Type B pancreatic cell (in vitro differentiated cells): ENCODE measurements at regions not wholly inside any gene's neighbourhood (a gene's known extent, or its start where the extent isn't known, plus 50 kb on each side); places are given as distances from the start of the nearest gene placed in this dataset.

ENCODE experiments used
- DNase-seq: peaks from one replicate; pipeline ENCODE4 v3.0.0; 2021; ENCODE audit warnings: mixed read lengths; ENCODE audit not compliant: unreplicated experiment; ENCODE audit errors: extremely low spot score
- H3K27ac Mint-ChIP-seq: 2 replicates; pipeline ENCODE4 v1.8.0; 2021; ENCODE audit warnings: mild to moderate bottlenecking, mixed read lengths
- H3K27me3 Mint-ChIP-seq: 2 replicates; pipeline ENCODE4 v1.8.0; 2021; ENCODE audit warnings: mixed read lengths
- H3K36me3 Mint-ChIP-seq: 2 replicates; pipeline ENCODE4 v1.8.0; 2021; ENCODE audit warnings: mixed read lengths
- H3K4me1 Mint-ChIP-seq: one replicate; pipeline ENCODE4 v1.8.0; 2021; ENCODE audit warnings: mixed read lengths; ENCODE audit not compliant: unreplicated experiment
- H3K4me3 Mint-ChIP-seq: 2 replicates; pipeline ENCODE4 v1.8.0; 2021; ENCODE audit warnings: mild to moderate bottlenecking, mixed read lengths
- H3K9me3 Mint-ChIP-seq: 2 replicates; pipeline ENCODE4 v1.8.0; 2021; ENCODE audit warnings: mixed read lengths
- CTCF ChIP-seq: fragments of 200-600 bp; sonication (generic); conservative IDR thresholded peaks from 2 replicates; pipeline ENCODE4 v1.5.0; 2021; ENCODE audit warnings: antibody characterized with exemption, mild to moderate bottlenecking

GRCh38 chr5:112546946-112547592 lies 128.0 kb upstream of the EPB41L4A start:
- no peak for TF ChIP-seq CTCF

GRCh38 chr5:112548246-112548881 lies 129.3 kb upstream of the EPB41L4A start:
- no peak for TF ChIP-seq CTCF
- Mint-ChIP-seq H3K4me3 (no peak overlapping the region), H3K36me3 (no peaks in the 10 kb centered on the region), H3K4me1 (peaks cover 14% of the 10 kb centered on the region), H3K27me3 (no peaks in the 10 kb centered on the region), H3K27ac (no peak overlapping the region), H3K9me3 (no peaks in the 10 kb centered on the region)
- DNase-seq: no peak

More at GRCh38 chr5:112546946-112547592, 128.0 kb upstream of the EPB41L4A start:
- no peak overlapping the region for H3K4me3 Mint-ChIP-seq
- no peaks in the 10 kb centered on the region for H3K27me3 Mint-ChIP-seq
- no peak for DNase-seq
- H3K9me3 Mint-ChIP-seq: no peaks in the 10 kb centered on the region
- no peak overlapping the region for H3K27ac Mint-ChIP-seq
- H3K4me1 Mint-ChIP-seq: peaks cover 14% of the 10 kb centered on the region
- H3K36me3 Mint-ChIP-seq: no peaks in the 10 kb centered on the region

- no peak for DNase-seq
- Mint-ChIP-seq H3K27ac (no peak overlapping the region), H3K4me3 (no peak overlapping the region), H3K27me3 (no peaks in the 10 kb centered on the region), H3K4me1 (peaks cover 18% of the 10 kb centered on the region), H3K9me3 (no peaks in the 10 kb centered on the region), H3K36me3 (no peaks in the 10 kb centered on the region)
- no peak for TF ChIP-seq CTCF
Measured at GRCh38 chr5:112549127-112549526, 130.1 kb upstream of the EPB41L4A start.

GRCh38 chr5:112549605-112550166 lies 130.6 kb upstream of the EPB41L4A start:
- H3K4me1 Mint-ChIP-seq: peaks cover 24% of the 10 kb centered on the region
- no peak for TF ChIP-seq CTCF
- no peak overlapping the region for H3K4me3 Mint-ChIP-seq
- H3K27ac Mint-ChIP-seq: no peak overlapping the region
- H3K9me3 Mint-ChIP-seq: no peaks in the 10 kb centered on the region
- H3K27me3 Mint-ChIP-seq: no peaks in the 10 kb centered on the region
- DNase-seq: no peak
- H3K36me3 Mint-ChIP-seq: no peaks in the 10 kb centered on the region

GRCh38 chr5:112551419-112552032 lies 132.4 kb upstream of the EPB41L4A start:
- Mint-ChIP-seq H3K27me3 (no peaks in the 10 kb centered on the region), H3K4me3 (no peak overlapping the region), H3K27ac (no peak overlapping the region), H3K36me3 (no peaks in the 10 kb centered on the region), H3K4me1 (peaks cover 25% of the 10 kb centered on the region), H3K9me3 (no peaks in the 10 kb centered on the region)
- TF ChIP-seq CTCF: peak; percentile 91
- DNase-seq: no peak
